ENCODE measurements at regions not wholly inside any gene's neighbourhood (a gene's known extent, or its start where the extent isn't known, plus 50 kb on each side); places are given as distances from the start of the nearest gene placed in this dataset.

DNA sequence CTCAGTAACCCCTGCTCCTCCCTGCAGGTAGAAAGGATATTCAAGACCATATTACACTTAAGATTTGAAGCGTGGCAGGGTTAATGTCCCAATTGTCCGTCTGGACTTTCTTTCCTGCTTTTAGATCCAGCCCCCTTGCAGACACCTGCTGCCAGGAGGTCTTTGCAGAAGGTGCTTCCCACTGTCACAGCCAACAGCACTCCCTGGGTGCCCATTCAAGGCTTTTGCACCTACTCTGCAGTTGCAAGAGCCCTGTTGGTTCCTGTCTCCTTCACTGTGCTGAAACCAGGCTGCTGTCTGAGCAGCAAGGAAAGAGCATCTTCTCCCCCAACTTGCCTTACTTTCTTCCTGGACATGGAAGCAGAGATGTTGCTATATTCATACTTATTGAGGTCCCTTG is 1043.0 kb upstream of the POU3F3 start:
- WGBS, 4 donors: 32 to 48% (median 39%) methylated on average over 2 of the region's 2 CpGs
- H3K27ac ChIP-seq: no peak overlapping the region
- H3K9me3 ChIP-seq (replicated peaks in 1 of 3): no peaks in the 10 kb centered on the region
- H3K36me3 ChIP-seq (replicated peaks in 1 of 2): no peaks in the 10 kb centered on the region
- TF ChIP-seq POLR2A (IDR thresholded peaks at IDR 0.05): no peak
- TF ChIP-seq, protein P1, sequence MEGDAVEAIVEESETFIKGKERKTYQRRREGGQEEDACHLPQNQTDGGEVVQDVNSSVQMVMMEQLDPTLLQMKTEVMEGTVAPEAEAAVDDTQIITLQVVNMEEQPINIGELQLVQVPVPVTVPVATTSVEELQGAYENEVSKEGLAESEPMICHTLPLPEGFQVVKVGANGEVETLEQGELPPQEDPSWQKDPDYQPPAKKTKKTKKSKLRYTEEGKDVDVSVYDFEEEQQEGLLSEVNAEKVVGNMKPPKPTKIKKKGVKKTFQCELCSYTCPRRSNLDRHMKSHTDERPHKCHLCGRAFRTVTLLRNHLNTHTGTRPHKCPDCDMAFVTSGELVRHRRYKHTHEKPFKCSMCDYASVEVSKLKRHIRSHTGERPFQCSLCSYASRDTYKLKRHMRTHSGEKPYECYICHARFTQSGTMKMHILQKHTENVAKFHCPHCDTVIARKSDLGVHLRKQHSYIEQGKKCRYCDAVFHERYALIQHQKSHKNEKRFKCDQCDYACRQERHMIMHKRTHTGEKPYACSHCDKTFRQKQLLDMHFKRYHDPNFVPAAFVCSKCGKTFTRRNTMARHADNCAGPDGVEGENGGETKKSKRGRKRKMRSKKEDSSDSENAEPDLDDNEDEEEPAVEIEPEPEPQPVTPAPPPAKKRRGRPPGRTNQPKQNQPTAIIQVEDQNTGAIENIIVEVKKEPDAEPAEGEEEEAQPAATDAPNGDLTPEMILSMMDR (IDR thresholded peaks at IDR 0.05): no peak
- DNase-seq: no peak
- H3K4me1 ChIP-seq (replicated peaks in 1 of 2): no peaks in the 10 kb centered on the region
- intact Hi-C loops (cut with DNase I): no loop called here
- no peaks in the 10 kb centered on the region for H3K27me3 ChIP-seq
- H3K4me3 ChIP-seq: no peak overlapping the region

- Histone ChIP-seq H3K9me3 (replicated peaks in 1 of 3) (no peaks in the 10 kb centered on the region), H3K36me3 (replicated peaks in 1 of 2) (no peaks in the 10 kb centered on the region), H3K4me3 (no peak overlapping the region), H3K27me3 (no peaks in the 10 kb centered on the region), H3K27ac (no peak overlapping the region), H3K4me1 (replicated peaks in 1 of 2) (no peaks in the 10 kb centered on the region)
- intact Hi-C loops (cut with DNase I): no loop called here
- DNase-seq: no peak
- no peak for TF ChIP-seq POLR2A (IDR thresholded peaks at IDR 0.05)
- TF ChIP-seq, protein P1 (IDR thresholded peaks at IDR 0.05): no peak
- 54 to 78% (median 70%) methylated on average over 3 of the region's 3 CpGs for WGBS, 4 donors
These were observed 1039.9 kb upstream of the POU3F3 start for GRCh38 chr2:103814016-103814415.

GRCh38 chr2:103815731-103816130 is 1038.2 kb upstream of the POU3F3 start:
- Histone ChIP-seq H3K4me1 (replicated peaks in 1 of 2) (no peaks in the 10 kb centered on the region), H3K36me3 (replicated peaks in 1 of 2) (no peaks in the 10 kb centered on the region), H3K9me3 (replicated peaks in 1 of 3) (no peaks in the 10 kb centered on the region), H3K27ac (no peak overlapping the region), H3K4me3 (no peak overlapping the region), H3K27me3 (no peaks in the 10 kb centered on the region)
- intact Hi-C loops (cut with DNase I): no loop called here
- 42 to 52% (median 47%) methylated on average over 1 of the region's 1 CpG for WGBS, 4 donors
- no peak for DNase-seq
- TF ChIP-seq, protein P1 (IDR thresholded peaks at IDR 0.05): no peak
- no peak for TF ChIP-seq POLR2A (IDR thresholded peaks at IDR 0.05)

DNA sequence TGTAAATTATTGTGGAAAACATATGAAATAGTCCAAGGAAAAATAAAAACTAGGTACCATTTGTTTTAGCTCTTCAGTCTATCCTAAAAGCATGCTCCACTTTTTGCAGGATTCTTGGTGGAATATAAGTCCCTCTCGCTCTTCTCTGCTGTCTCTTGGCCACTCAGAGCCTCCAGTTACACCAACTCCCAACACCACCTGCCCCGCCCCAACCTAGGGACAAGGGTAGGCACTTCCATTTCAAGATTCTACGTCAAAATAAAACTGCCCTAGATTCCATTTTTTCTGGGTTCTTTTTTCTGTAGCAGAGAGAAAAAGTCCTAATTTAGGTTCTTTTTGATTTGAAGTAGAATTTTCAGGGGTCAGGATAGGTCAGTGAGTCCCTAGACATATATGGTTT is 1036.2 kb upstream of the POU3F3 start:
- no peak overlapping the region for H3K4me3 ChIP-seq
- intact Hi-C loops (cut with DNase I): no loop called here
- H3K27me3 ChIP-seq: no peaks in the 10 kb centered on the region
- H3K36me3 ChIP-seq (replicated peaks in 1 of 2): no peaks in the 10 kb centered on the region
- DNase-seq: no peak
- 71 to 80% (median 76%) methylated on average over 3 of the region's 3 CpGs for WGBS, 4 donors
- H3K27ac ChIP-seq: no peak overlapping the region
- no peaks in the 10 kb centered on the region for H3K4me1 ChIP-seq (replicated peaks in 1 of 2)
- no peaks in the 10 kb centered on the region for H3K9me3 ChIP-seq (replicated peaks in 1 of 3)
- TF ChIP-seq, protein P1 (IDR thresholded peaks at IDR 0.05): no peak
- no peak for TF ChIP-seq POLR2A (IDR thresholded peaks at IDR 0.05)
